ENCODE measurements at regions not wholly inside any gene's neighbourhood (a gene's known extent, or its start where the extent isn't known, plus 50 kb on each side); places are given as distances from the start of the nearest gene placed in this dataset.

GRCh38 chr1:5311147-5311546 lies 656.7 kb downstream of the AJAP1 start:
- TF ChIP-seq CTCF (IDR thresholded peaks at IDR 0.05) (no peak), POLR2A (IDR thresholded peaks at IDR 0.05) (no peak)
